ENCODE measurements at regions not wholly inside any gene's neighbourhood (a gene's known extent, or its start where the extent isn't known, plus 50 kb on each side); places are given as distances from the start of the nearest gene placed in this dataset.
"Not testable (repeated sequence)": the region's sequence is repeated elsewhere in the genome, so short reads cannot be mapped to it uniquely, and the experiment has no call there.

GRCh38 chr2:87540242-87540641, 207.6 kb upstream of the PLGLB2 start:
- TF ChIP-seq CTCF (IDR thresholded peaks at IDR 0.05); EZH2 (IDR thresholded peaks at IDR 0.05; ENCODE audit: borderline replicate concordance, insufficient read depth, low read depth, low read length, poor library complexity, severe bottlenecking): not testable (repeated sequence)
